ENCODE measurements at regions not wholly inside any gene's neighbourhood (a gene's known extent, or its start where the extent isn't known, plus 50 kb on each side); places are given as distances from the start of the nearest gene placed in this dataset.

DNA sequence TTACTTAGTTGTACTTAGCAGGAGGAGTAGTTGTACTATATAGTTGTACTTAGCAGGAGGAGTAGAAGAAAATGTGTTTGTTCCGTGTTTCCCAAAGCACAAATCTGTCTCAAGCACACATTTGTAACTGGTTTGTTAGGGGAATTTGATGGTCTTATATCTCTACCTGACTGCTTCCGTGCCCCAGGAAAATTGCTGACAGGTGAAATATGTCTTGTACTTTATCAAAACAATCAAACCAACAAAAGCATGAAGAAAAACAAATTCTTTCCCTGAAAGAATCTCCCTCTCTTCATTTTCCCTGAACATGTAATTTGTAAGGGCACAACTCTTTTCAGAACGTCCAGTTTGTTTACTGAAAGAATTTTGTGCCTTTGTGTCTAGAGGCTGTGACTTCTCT lies 106.6 kb upstream of the RGS17 start:
- TF ChIP-seq, protein P1, sequence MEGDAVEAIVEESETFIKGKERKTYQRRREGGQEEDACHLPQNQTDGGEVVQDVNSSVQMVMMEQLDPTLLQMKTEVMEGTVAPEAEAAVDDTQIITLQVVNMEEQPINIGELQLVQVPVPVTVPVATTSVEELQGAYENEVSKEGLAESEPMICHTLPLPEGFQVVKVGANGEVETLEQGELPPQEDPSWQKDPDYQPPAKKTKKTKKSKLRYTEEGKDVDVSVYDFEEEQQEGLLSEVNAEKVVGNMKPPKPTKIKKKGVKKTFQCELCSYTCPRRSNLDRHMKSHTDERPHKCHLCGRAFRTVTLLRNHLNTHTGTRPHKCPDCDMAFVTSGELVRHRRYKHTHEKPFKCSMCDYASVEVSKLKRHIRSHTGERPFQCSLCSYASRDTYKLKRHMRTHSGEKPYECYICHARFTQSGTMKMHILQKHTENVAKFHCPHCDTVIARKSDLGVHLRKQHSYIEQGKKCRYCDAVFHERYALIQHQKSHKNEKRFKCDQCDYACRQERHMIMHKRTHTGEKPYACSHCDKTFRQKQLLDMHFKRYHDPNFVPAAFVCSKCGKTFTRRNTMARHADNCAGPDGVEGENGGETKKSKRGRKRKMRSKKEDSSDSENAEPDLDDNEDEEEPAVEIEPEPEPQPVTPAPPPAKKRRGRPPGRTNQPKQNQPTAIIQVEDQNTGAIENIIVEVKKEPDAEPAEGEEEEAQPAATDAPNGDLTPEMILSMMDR (IDR thresholded peaks at IDR 0.05) = no peak
- TF ChIP-seq POLR2A (IDR thresholded peaks at IDR 0.05) (no peak), POLR2AphosphoS5 (IDR thresholded peaks at IDR 0.05) (no peak)
